Breast epithelium (tissue), 3 donors: ENCODE measurements at regions not wholly inside any gene's neighbourhood (a gene's known extent, or its start where the extent isn't known, plus 50 kb on each side); places are given as distances from the start of the nearest gene placed in this dataset.

Experiments used
- CTCF ChIP-seq, 3 donors: fragments of 450-650 bp; IDR thresholded peaks; one replicate each; pipeline ENCODE4 v1.5.1; 2016 to 2017; ENCODE audit warnings: antibody characterized with exemption in 3 of 3, mild to moderate bottlenecking in 3 of 3, moderate library complexity in 3 of 3
- POLR2A ChIP-seq: fragments of 450-650 bp; IDR thresholded peaks from one replicate; pipeline ENCODE4 v1.6.1; 2016; ENCODE audit warnings: antibody characterized with exemption, mild to moderate bottlenecking, moderate library complexity
- POLR2AphosphoS5 ChIP-seq, 3 donors: sonication (generic); formaldehyde crosslinking; IDR thresholded peaks; one replicate each; pipeline ENCODE4 v1.6.1; 2017; ENCODE audit warnings: antibody characterized with exemption in 3 of 3

DNA sequence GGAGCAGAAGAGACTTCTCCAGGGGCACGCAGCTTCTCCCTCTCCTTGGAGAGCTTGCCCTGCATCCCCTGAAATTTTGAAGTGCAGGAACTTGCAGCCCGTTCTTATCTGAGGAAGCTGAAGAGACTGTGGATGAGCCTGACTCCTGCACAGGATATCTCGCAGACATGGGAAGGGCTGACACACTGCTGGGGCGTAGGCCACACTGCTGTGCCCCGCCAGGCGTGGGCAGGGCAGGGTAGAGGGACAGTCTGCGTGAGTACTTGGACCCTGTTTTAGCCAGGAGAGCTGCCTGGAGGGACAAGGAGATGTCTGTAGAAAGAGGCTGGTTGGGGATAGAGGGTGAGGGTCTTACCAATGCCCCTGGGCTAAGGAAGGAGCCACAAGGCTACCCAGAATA, 353.7 kb upstream of the NBEA start:
- TF ChIP-seq CTCF (IDR thresholded peaks at IDR 0.05) (no peak), POLR2AphosphoS5 (IDR thresholded peaks at IDR 0.05) (no peak), POLR2A (no peak)
